GM12878 (cell line): ENCODE measurements at regions not wholly inside any gene's neighbourhood (a gene's known extent, or its start where the extent isn't known, plus 50 kb on each side); places are given as distances from the start of the nearest gene placed in this dataset.

ENCODE experiments used
- ATAC-seq: fragments of 200-7000 bp; cut with Tn5 transposase; 3 replicates; pipeline ENCODE4 v1.9.1; 2020; ENCODE audit warnings: mild to moderate bottlenecking, moderate library complexity
- BruUV-seq: library from RNA; stranded (reverse); fragments of 400-500 nt; replicated peaks from 2 replicates; lab custom pipeline; 2021; lab: Mats Ljungman, UMichigan
- CTCF ChIA-PET: fragments of 300-600 bp; sonication (Branson Sonifier 250); formaldehyde crosslinking; extraction: SDS; loops from one replicate; lab custom pipeline; 2021; ENCODE audit warnings: inconsistent platforms; lab: Yijun Ruan, JAX
- POLR2A ChIA-PET: fragments of 350-600 bp; formaldehyde crosslinking; extraction: SDS; loops from one replicate; lab custom pipeline; 2021; ENCODE audit warnings: inconsistent platforms; lab: Charles Lee
- RAD21 ChIA-PET: fragments of 300-600 bp; sonication (Branson Sonifier 250); formaldehyde crosslinking; loops from one replicate; lab custom pipeline; 2023; ENCODE audit warnings: antibody characterized with exemption; ENCODE audit not compliant: unreplicated experiment; lab: Charles Lee
- SMC1A ChIA-PET: fragments of 300-600 bp; sonication (Branson Sonifier 250); formaldehyde crosslinking; loops from one replicate; lab custom pipeline; 2023; ENCODE audit not compliant: unreplicated experiment, uncharacterized antibody; lab: Charles Lee
- DNase-seq: peaks from one replicate; pipeline ENCODE4 v3.0.0-alpha.2; 2011; ENCODE audit warnings: low read depth, low spot score
- FAIRE-seq: peaks from 3 replicates; lab custom pipeline; 2011; peaks lifted over from hg19 to GRCh38; lab: Jason Lieb, UNC
- H2AFZ ChIP-seq: 2 replicates; pipeline ENCODE4 v1.6.0; 2011; ENCODE audit warnings: low read depth, low read length, control low read depth; ENCODE audit not compliant: control insufficient read depth
- H3K27ac ChIP-seq: 2 replicates; pipeline ENCODE4 v1.5.1; 2011; ENCODE audit warnings: control low read depth; ENCODE audit not compliant: control insufficient read depth, insufficient read depth
- H3K27me3 ChIP-seq, 2 experiments: replicated peaks in 1 of 2; 2 replicates each; pipeline versions ENCODE4 v1.6.0 to v1.6.1; 2011; ENCODE audit warnings: low read length in 1 of 2; ENCODE audit not compliant: control insufficient read depth in 2 of 2, insufficient read depth in 2 of 2
- H3K36me3 ChIP-seq, 2 experiments: 2 replicates each; pipeline ENCODE4 v1.5.1; 2011; ENCODE audit warnings: low read length in 1 of 2; ENCODE audit not compliant: control insufficient read depth in 2 of 2, insufficient read depth in 2 of 2
- H3K4me1 ChIP-seq: 2 replicates; pipeline ENCODE4 v1.6.1; 2011; ENCODE audit warnings: mild to moderate bottlenecking, low read length, moderate library complexity, mixed read lengths; ENCODE audit not compliant: control insufficient read depth, insufficient read depth
- H3K4me2 ChIP-seq: 2 replicates; pipeline ENCODE4 v1.6.0; 2011; ENCODE audit warnings: control low read depth; ENCODE audit not compliant: control insufficient read depth, insufficient read depth
- H3K4me3 ChIP-seq: fragments of 200-600 bp; sonication (generic); 2 replicates; pipeline ENCODE4 v1.5.1; 2016
- H3K79me2 ChIP-seq: 2 replicates; pipeline ENCODE4 v1.6.0; 2011; ENCODE audit warnings: low read length; ENCODE audit not compliant: control insufficient read depth, insufficient read depth
- H3K9ac ChIP-seq: 2 replicates; pipeline ENCODE4 v1.8.0; 2011; ENCODE audit warnings: low read length, control low read depth, mixed read lengths; ENCODE audit not compliant: control insufficient read depth, insufficient read depth
- H3K9me3 ChIP-seq: replicated peaks from 3 replicates; pipeline ENCODE4 v1.5.1; 2011; ENCODE audit warnings: mild to moderate bottlenecking, low read length; ENCODE audit not compliant: control insufficient read depth, insufficient read depth
- H4K20me1 ChIP-seq: 2 replicates; pipeline ENCODE4 v1.6.0; 2011; ENCODE audit not compliant: control insufficient read depth, insufficient read depth
- ATF2 ChIP-seq: IDR thresholded peaks from 2 replicates; pipeline ENCODE4 v1.6.1; 2012; ENCODE audit warnings: low read length, inconsistent platforms
- ELK1 ChIP-seq: IDR thresholded peaks from 2 replicates; pipeline ENCODE4 v1.6.1; 2012; ENCODE audit warnings: low read depth, low read length, improper control_type of control experiment
- EP300 ChIP-seq, 2 experiments: fragments of 150-350 bp in 1 of 2; IDR thresholded peaks; 2 replicates each; pipeline ENCODE4 v1.6.1; 2011 to 2012; ENCODE audit warnings: low read depth in 2 of 2, low read length in 2 of 2, borderline replicate concordance in 1 of 2, improper control_type of control experiment in 1 of 2, inconsistent platforms in 1 of 2; ENCODE audit not compliant: control insufficient read depth in 1 of 2
- IKZF1 ChIP-seq: fragments of 450-650 bp; conservative IDR thresholded peaks from 2 replicates; pipeline ENCODE4 v1.6.1; 2017; ENCODE audit warnings: antibody characterized with exemption, mild to moderate bottlenecking
- MTA3 ChIP-seq: IDR thresholded peaks from 2 replicates; pipeline ENCODE4 v1.6.1; 2012; ENCODE audit warnings: low read length, inconsistent platforms, borderline replicate concordance
- NFYB ChIP-seq: IDR thresholded peaks from 2 replicates; pipeline ENCODE4 v1.6.1; 2011; ENCODE audit warnings: low read depth, mild to moderate bottlenecking, low read length, improper control_type of control experiment, moderate library complexity; ENCODE audit not compliant: insufficient read depth
- PAX8 ChIP-seq: fragments of 450-650 bp; IDR thresholded peaks from 2 replicates; pipeline ENCODE4 v1.6.1; 2017; ENCODE audit warnings: mild to moderate bottlenecking, moderate library complexity
- POLR2AphosphoS2 ChIP-seq: IDR thresholded peaks from 2 replicates; pipeline ENCODE4 v1.6.1; 2011; ENCODE audit warnings: low read depth, mild to moderate bottlenecking, low read length, improper control_type of control experiment, moderate library complexity
- RAD51 ChIP-seq: fragments of 450-650 bp; IDR thresholded peaks from 2 replicates; pipeline ENCODE4 v1.6.1; 2016; ENCODE audit warnings: moderate library complexity, mild to moderate bottlenecking, inconsistent platforms
- SMARCA5 ChIP-seq: fragments of 450-650 bp; IDR thresholded peaks from 2 replicates; pipeline ENCODE4 v1.6.1; 2017; ENCODE audit warnings: mild to moderate bottlenecking
- TAF1 ChIP-seq: IDR thresholded peaks from 2 replicates; pipeline ENCODE4 v1.6.1; 2011; ENCODE audit warnings: mild to moderate bottlenecking, low read depth, low read length, borderline replicate concordance
- WGBS: methylation state at CpG from one replicate; pipeline ENCODE4 v1.1.6; 2016; ENCODE audit warnings: low lambda C conversion rate; ENCODE audit not compliant: insufficient replicate concordance, insufficient coverage; ENCODE audit errors: missing lambda C conversion rate; 5-methylcytosine and 5-hydroxymethylcytosine counted together
- in situ Hi-C: fragments of 300-500 bp; cut with MboI; formaldehyde crosslinking; loops from 9 replicates; pipeline ENCODE4 v1.14.3; 2018; ENCODE audit warnings: mixed read lengths
- intact Hi-C: fragments of 100-400 bp; cut with micrococcal nuclease; formaldehyde crosslinking; loops from one replicate; pipeline ENCODE4 v1.14.2; 2022; ENCODE audit not compliant: unreplicated experiment

- Histone ChIP-seq H3K4me1 (no peaks in the 10 kb centered on the region), H4K20me1 (no peaks in the 10 kb centered on the region), H2AFZ (no peak overlapping the region), H3K27ac (no peak overlapping the region), H3K36me3 (no peaks in the 10 kb centered on the region), H3K4me3 (no peak overlapping the region), H3K9ac (no peak overlapping the region), H3K27me3 (no peaks in the 10 kb centered on the region), H3K9me3 (no peaks in the 10 kb centered on the region), H3K4me2 (no peak overlapping the region), H3K79me2 (no peaks in the 10 kb centered on the region)
- intact Hi-C loops: no loop called here
- no peak for DNase-seq
- BruUV-seq: no TSS peak
- ATAC-seq: no peak
- RAD21 ChIA-PET: no interaction called here
- CTCF ChIA-PET: no interaction called here
- WGBS: 7% methylated on average over 4 of the region's 4 CpGs
- no peak for FAIRE-seq
- POLR2A ChIA-PET: no interaction called here
- TF ChIP-seq PAX8: no peak
- no peak for TF ChIP-seq MTA3
- no peak for TF ChIP-seq SMARCA5
- TF ChIP-seq IKZF1: no peak
- no peak for TF ChIP-seq RAD51
- no peak for TF ChIP-seq EP300 (IDR thresholded peaks at IDR 0.05; ENCODE audit: borderline replicate concordance in 1 of 2, control insufficient read depth in 1 of 2, low read depth in 2 of 2, low read length in 2 of 2)
- TF ChIP-seq NFYB: no peak
- TF ChIP-seq ATF2: no peak
- no peak for TF ChIP-seq TAF1
- TF ChIP-seq ELK1: no peak
- TF ChIP-seq POLR2AphosphoS2: no peak
- in situ Hi-C loops: no loop called here
- SMC1A ChIA-PET: no interaction called here
Measured at GRCh38 chr1:60345049-60345448, 271.5 kb upstream of the C1orf87 start.
